Type B pancreatic cell (in vitro differentiated cells): ENCODE measurements at regions not wholly inside any gene's neighbourhood (a gene's known extent, or its start where the extent isn't known, plus 50 kb on each side); places are given as distances from the start of the nearest gene placed in this dataset.

Experiments used
- DNase-seq: peaks from one replicate; pipeline ENCODE4 v3.0.0; 2021; ENCODE audit warnings: mixed read lengths; ENCODE audit not compliant: unreplicated experiment; ENCODE audit errors: extremely low spot score
- H3K27ac Mint-ChIP-seq: 2 replicates; pipeline ENCODE4 v1.8.0; 2021; ENCODE audit warnings: mild to moderate bottlenecking, mixed read lengths
- H3K27me3 Mint-ChIP-seq: 2 replicates; pipeline ENCODE4 v1.8.0; 2021; ENCODE audit warnings: mixed read lengths
- H3K36me3 Mint-ChIP-seq: 2 replicates; pipeline ENCODE4 v1.8.0; 2021; ENCODE audit warnings: mixed read lengths
- H3K4me1 Mint-ChIP-seq: one replicate; pipeline ENCODE4 v1.8.0; 2021; ENCODE audit warnings: mixed read lengths; ENCODE audit not compliant: unreplicated experiment
- H3K4me3 Mint-ChIP-seq: 2 replicates; pipeline ENCODE4 v1.8.0; 2021; ENCODE audit warnings: mild to moderate bottlenecking, mixed read lengths
- H3K9me3 Mint-ChIP-seq: 2 replicates; pipeline ENCODE4 v1.8.0; 2021; ENCODE audit warnings: mixed read lengths
- TF ChIP-seq, protein P1 (sequence below): fragments of 200-600 bp; sonication (generic); conservative IDR thresholded peaks from 2 replicates; pipeline ENCODE4 v1.5.0; 2021; ENCODE audit warnings: antibody characterized with exemption, mild to moderate bottlenecking

DNA sequence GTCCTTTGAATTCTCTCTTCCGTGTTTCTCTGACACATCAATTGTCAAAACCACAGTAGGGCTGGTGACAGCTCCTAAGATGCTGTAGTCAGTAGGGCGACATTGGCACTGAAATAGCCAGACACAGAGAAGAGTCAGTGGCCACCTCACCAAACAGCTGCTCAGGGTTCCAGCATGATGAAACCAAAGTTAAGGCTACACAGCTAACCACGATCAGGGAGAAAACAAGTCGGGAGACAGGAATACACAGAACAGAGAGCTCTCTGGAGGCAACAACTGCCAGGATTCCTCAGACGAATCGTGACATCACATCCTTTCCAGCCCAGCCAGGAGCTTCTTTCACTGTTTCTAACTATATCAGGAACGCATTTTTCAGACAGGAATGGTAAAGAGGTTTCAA lies 922.2 kb downstream of the SORCS1 start:
- Mint-ChIP-seq H3K27ac (no peak overlapping the region), H3K4me3 (no peak overlapping the region), H3K9me3 (no peaks in the 10 kb centered on the region), H3K4me1 (no peaks in the 10 kb centered on the region), H3K36me3 (no peaks in the 10 kb centered on the region), H3K27me3 (no peaks in the 10 kb centered on the region)
- TF ChIP-seq, protein P1, sequence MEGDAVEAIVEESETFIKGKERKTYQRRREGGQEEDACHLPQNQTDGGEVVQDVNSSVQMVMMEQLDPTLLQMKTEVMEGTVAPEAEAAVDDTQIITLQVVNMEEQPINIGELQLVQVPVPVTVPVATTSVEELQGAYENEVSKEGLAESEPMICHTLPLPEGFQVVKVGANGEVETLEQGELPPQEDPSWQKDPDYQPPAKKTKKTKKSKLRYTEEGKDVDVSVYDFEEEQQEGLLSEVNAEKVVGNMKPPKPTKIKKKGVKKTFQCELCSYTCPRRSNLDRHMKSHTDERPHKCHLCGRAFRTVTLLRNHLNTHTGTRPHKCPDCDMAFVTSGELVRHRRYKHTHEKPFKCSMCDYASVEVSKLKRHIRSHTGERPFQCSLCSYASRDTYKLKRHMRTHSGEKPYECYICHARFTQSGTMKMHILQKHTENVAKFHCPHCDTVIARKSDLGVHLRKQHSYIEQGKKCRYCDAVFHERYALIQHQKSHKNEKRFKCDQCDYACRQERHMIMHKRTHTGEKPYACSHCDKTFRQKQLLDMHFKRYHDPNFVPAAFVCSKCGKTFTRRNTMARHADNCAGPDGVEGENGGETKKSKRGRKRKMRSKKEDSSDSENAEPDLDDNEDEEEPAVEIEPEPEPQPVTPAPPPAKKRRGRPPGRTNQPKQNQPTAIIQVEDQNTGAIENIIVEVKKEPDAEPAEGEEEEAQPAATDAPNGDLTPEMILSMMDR: no peak
- DNase-seq: no peak

DNA sequence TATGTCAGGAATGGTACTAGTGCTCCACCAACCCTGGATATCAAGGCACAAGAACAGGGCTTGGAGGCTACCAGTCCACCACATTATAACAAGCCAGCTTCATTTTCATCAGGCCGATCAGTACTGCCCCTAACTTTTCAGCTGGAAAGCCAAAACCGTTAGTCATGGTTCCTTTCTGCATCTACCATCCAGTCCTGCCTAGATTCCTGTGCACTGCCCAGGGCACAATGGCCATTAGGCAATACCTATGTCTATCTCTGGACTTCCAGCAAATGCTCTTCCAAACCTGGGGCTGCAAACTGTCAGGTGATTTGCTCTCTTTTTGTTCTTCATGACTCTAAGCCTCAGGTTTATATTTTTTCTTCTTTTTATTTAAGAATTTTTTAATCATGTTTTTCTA lies 937.7 kb downstream of the SORCS1 start:
- H3K36me3 Mint-ChIP-seq: no peaks in the 10 kb centered on the region
- H3K9me3 Mint-ChIP-seq: no peaks in the 10 kb centered on the region
- H3K4me3 Mint-ChIP-seq: no peak overlapping the region
- TF ChIP-seq, protein P1: no peak
- no peaks in the 10 kb centered on the region for H3K27me3 Mint-ChIP-seq
- no peak for DNase-seq
- peaks cover 2% of the 10 kb centered on the region for H3K4me1 Mint-ChIP-seq
- no peak overlapping the region for H3K27ac Mint-ChIP-seq

DNA sequence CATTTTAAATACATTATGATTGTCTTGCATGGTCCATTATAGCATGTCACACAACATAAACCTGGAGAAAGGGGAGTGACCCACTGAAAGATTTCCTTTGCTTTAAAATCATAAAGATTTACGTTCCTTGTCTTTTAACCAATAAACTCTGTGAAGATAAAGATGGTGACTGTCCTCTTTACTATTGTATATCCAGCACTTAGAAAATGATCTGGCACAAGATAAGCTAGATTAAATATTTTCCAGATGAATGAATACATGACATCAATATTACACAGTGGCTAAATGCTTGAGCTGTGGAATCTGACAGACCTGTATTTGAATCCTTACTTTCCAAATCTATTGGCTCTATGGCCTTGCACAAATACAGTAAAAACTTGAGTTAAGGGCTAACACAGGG lies 938.4 kb downstream of the SORCS1 start:
- Mint-ChIP-seq H3K4me1 (no peaks in the 10 kb centered on the region), H3K36me3 (no peaks in the 10 kb centered on the region), H3K4me3 (no peak overlapping the region), H3K27ac (no peak overlapping the region), H3K27me3 (no peaks in the 10 kb centered on the region), H3K9me3 (no peaks in the 10 kb centered on the region)
- DNase-seq: no peak
- TF ChIP-seq, protein P1: no peak

DNA sequence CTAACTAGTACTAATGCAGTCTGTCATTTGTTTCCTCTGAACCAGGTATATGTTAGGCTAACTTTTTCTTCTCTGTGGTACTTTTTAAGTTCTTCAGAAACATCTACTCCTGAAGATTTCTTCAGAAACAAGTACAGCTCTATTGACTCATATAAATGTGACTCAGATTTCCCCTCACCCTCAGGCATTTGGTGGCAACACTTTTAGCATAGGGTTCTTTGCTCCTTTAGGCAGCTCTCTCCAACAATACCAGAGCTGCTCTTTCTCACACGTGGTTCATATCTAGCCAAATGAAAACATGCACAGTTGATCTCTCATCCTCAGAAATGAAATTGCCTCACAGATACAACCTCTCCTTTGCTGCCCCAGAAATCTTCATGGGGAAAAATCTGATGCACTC lies 939.8 kb downstream of the SORCS1 start:
- DNase-seq: no peak
- Mint-ChIP-seq H3K4me1 (no peaks in the 10 kb centered on the region), H3K36me3 (no peaks in the 10 kb centered on the region), H3K27me3 (no peaks in the 10 kb centered on the region), H3K27ac (no peak overlapping the region), H3K9me3 (no peaks in the 10 kb centered on the region), H3K4me3 (no peak overlapping the region)
- TF ChIP-seq, protein P1: no peak

DNA sequence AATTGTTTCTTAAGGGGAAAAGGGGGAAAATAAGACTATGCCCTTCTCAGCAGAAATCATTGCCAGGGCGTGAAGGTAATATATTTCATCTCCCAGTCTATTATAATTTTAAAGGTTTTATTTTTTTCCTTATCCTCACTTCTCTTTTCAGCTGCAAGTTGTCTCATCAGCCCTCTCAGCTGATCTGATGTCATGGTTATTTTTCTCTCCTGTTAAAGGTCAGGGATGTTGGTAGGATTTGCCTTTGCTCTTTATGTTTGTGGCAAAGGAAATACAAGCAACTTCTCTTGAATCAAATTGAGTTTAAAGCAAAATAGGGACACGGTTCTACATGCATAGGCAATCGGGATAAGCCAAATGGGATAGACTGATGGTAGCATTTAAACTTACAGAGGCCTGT lies 946.9 kb downstream of the SORCS1 start:
- no peaks in the 10 kb centered on the region for H3K4me1 Mint-ChIP-seq
- no peak overlapping the region for H3K4me3 Mint-ChIP-seq
- no peak overlapping the region for H3K27ac Mint-ChIP-seq
- H3K9me3 Mint-ChIP-seq: no peaks in the 10 kb centered on the region
- H3K27me3 Mint-ChIP-seq: no peaks in the 10 kb centered on the region
- TF ChIP-seq, protein P1: no peak
- DNase-seq: no peak
- no peaks in the 10 kb centered on the region for H3K36me3 Mint-ChIP-seq

DNA sequence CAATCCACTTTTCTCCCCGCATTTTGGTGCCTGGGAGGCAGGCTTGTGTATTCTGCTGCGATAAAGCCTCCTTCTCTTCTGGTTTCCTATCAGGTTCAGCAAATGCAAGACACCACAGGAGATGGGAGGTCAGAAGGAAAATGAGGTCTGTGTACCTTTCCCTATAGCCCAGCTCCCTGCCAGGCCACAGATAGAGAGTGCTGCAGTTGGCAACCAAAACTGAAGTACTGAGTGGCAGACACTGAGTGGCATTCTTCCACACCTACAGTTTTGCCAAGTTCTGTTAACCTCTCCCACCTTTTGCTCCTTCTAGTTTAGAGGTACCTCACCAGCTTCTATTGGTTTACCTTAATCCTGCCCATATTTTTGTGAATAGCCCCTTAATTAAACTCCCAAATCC lies 948.4 kb downstream of the SORCS1 start:
- DNase-seq: no peak
- H3K4me1 Mint-ChIP-seq: no peaks in the 10 kb centered on the region
- no peak overlapping the region for H3K27ac Mint-ChIP-seq
- no peaks in the 10 kb centered on the region for H3K9me3 Mint-ChIP-seq
- no peaks in the 10 kb centered on the region for H3K27me3 Mint-ChIP-seq
- H3K4me3 Mint-ChIP-seq: no peak overlapping the region
- no peaks in the 10 kb centered on the region for H3K36me3 Mint-ChIP-seq
- TF ChIP-seq, protein P1: no peak
